GM18517 (cell line): ENCODE measurements at regions not wholly inside any gene's neighbourhood (a gene's known extent, or its start where the extent isn't known, plus 50 kb on each side); places are given as distances from the start of the nearest gene placed in this dataset.
A peak's percentile ranks its signal among the peaks of the same experiment; 100 is the strongest.
"Not testable (repeated sequence)": the region's sequence is repeated elsewhere in the genome, so short reads cannot be mapped to it uniquely, and the experiment has no call there.

ENCODE experiments used
- ATAC-seq: cut with Tn5 transposase; IDR thresholded peaks from one replicate; pipeline ENCODE4 v1.9.1; 2021; ENCODE audit warnings: mild to moderate bottlenecking, moderate library complexity; ENCODE audit not compliant: unreplicated experiment

- no peak for ATAC-seq
Measured at GRCh38 chr9:74125941-74126340, 371.2 kb upstream of the RORB start.

- no peak for ATAC-seq
Measured at GRCh38 chr9:74132986-74133385, 364.1 kb upstream of the RORB start.

DNA sequence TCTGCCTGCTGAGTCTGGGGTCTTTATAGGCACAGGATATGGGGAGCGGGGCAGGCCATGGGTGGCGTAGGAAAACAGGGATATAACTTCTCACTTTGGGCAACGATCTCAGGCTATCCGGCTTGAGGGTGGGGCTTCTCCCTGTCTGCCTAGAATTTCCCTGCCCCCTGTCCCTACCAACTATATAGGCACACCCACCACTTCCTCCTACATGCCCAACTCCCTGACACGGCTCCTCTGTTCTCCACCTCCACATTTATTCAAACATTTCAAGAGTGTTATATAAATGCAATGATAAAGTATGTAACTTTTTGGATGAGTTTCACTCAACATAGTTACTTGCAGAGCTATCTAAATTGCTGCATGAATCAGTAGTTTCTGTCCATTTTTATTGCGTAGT lies 363.2 kb upstream of the RORB start:
- ATAC-seq: no peak

GRCh38 chr9:74138182-74138581 lies 359.0 kb upstream of the RORB start:
- ATAC-seq: no peak

- ATAC-seq: no peak
Measured at GRCh38 chr9:74140141-74140540, 357.0 kb upstream of the RORB start.

DNA sequence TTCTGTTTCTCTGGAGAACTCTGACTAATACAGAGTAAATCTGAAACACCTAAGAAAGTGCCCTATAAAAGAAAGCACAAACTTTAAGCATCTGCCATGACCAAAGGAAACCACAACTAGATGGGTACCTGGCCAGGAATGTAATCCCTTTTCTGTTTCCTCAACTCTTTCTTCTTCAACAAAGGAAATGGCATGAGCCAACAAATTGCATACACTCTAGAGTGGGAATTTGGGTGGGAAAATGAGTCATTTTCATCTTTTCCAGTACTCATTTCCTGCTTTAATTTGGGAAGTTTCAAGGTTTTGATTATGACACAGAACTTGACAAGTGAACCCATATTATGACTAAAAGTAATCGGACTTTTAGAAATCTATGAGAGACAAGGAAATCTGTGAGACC lies 349.2 kb upstream of the RORB start:
- no peak for ATAC-seq

DNA sequence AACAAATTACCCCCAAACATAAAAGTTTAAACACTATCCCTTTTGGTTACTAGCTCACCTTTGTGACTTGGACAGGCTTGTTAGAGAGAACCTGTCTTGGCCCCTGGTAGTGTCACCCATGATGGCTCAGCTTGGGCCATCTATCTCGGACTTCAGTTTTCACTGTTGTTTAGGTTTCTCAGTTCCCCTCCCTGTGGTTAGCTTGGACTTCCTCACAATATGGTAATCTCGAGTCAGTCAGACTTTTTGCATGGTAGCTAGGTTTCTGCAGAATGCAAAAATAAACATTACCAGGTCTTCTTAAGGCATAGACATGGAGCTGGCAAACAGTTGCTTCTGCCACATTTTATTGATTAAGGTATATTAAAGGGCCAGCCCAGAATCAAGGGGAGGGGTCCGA lies 324.3 kb upstream of the RORB start:
- ATAC-seq: peak; percentile 100

DNA sequence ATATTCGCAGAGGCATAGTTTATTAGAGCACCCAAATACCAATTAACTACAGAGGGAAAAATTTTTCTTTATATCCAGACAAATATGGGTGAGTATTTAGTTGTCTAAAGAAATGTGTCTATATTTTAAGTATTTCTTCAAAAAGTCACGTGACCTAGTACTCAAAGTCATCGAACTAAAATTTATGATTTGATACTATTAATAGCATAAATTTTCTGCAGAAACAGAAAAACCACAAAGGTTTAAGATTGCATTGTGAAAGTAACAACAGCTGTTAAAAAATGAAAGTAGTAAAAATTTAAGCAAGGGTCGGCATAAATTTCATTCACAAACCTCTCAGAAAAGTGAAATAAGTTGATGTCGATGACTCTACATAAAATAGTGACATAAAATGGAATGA lies 323.9 kb upstream of the RORB start:
- peak; percentile 11 for ATAC-seq

GRCh38 chr9:74197771-74198170 lies 299.4 kb upstream of the RORB start:
- not testable (repeated sequence) for ATAC-seq

- no peak for ATAC-seq
Measured at GRCh38 chr9:74205056-74205455, 292.1 kb upstream of the RORB start.

DNA sequence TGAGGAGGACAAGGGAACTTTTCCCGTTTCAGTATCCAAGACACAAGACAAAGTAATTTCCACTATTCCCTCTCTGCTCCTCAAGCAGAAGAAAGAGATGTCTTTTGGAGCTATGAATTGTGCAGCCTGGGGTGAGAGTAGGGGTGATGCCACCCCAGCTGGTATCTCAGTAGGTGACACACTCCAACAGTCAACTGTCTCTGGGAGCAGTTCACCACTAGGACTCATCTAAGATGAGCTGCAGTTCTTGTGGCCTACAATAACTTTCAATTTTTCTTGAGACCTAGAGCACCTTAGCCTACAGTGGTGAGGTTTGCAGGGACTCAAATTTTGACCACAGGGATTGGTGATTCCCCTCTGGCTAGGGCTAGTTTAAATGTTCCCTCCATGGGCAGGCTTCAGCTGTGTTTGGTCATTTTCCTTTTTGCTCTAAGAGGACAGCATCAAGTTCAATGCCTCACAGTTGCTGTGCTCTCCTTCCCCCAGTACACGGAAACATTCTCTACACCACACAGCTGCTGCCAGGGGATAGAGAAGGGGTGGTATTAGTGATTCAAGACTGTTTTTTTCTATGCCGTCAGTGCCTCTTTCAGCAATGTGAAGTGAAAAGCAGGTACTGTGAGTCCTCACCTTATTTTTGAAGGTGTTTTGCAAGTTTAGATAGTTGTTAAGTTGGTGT lies 278.6 kb upstream of the RORB start:
- ATAC-seq: no peak

DNA sequence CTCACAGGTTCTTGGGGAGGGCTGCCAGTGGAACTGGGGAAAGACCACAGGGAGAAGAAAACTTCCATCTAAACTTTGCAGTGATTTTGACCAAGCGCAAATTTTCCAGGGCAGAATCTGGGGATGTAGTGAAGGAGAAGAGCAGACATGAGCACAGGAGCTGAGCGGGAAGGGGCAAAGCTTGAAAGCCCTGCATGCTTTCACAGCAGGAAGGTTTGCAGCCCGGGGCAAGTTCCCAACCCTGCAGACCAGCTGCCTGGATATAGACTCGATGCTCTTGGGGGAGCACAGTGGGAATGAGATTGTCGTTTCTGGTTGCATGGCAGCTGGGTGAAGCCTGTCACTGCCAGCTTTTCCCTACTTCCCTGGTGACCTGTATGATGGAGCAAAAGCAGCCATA lies 276.8 kb upstream of the RORB start:
- ATAC-seq: no peak

- no peak for ATAC-seq
Measured at GRCh38 chr9:74236857-74237256, 260.3 kb upstream of the RORB start.

GRCh38 chr9:74245866-74246497 lies 251.2 kb upstream of the RORB start:
- ATAC-seq: no peak

- ATAC-seq: no peak
Measured at GRCh38 chr9:74255489-74255984, 241.6 kb upstream of the RORB start.

DNA sequence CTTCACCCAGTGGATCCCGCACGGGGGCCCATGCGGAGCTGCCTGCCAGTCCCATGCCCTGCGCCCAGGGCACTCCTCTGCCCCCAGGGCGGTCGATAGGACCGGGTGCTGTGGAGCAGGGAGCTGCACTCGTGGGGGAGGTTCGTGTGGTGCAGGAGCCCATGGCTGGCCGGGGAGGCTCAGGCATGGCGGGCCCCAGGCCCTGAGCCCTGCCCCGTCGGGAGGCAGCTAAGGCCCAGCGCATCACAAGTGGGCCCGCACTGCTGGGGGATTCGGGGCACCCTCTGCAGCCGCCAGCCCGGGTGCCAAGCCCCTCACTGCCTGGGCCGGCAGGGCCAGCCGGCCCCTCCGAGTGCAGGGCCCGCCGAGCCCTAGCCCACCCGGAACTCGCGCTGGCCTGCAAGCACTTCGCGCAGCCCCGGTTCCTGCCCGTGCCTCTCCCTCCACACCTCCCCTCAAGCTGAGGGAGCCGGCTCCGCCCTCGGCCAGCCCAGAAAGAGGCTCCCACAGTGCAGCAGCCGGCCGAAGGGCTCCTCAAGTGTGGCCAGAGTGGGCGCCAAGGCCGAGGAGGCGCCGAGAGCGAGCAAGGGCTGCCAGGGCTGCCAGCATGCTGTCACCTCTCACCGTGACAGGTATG lies 221.1 kb upstream of the RORB start:
- ATAC-seq: no peak

GRCh38 chr9:74277532-74277931 lies 219.6 kb upstream of the RORB start:
- peak; percentile 98 for ATAC-seq

- ATAC-seq: no peak
Measured at GRCh38 chr9:74281674-74282073, 215.5 kb upstream of the RORB start.

GRCh38 chr9:74282526-74283253 lies 214.4 kb upstream of the RORB start:
- no peak for ATAC-seq

DNA sequence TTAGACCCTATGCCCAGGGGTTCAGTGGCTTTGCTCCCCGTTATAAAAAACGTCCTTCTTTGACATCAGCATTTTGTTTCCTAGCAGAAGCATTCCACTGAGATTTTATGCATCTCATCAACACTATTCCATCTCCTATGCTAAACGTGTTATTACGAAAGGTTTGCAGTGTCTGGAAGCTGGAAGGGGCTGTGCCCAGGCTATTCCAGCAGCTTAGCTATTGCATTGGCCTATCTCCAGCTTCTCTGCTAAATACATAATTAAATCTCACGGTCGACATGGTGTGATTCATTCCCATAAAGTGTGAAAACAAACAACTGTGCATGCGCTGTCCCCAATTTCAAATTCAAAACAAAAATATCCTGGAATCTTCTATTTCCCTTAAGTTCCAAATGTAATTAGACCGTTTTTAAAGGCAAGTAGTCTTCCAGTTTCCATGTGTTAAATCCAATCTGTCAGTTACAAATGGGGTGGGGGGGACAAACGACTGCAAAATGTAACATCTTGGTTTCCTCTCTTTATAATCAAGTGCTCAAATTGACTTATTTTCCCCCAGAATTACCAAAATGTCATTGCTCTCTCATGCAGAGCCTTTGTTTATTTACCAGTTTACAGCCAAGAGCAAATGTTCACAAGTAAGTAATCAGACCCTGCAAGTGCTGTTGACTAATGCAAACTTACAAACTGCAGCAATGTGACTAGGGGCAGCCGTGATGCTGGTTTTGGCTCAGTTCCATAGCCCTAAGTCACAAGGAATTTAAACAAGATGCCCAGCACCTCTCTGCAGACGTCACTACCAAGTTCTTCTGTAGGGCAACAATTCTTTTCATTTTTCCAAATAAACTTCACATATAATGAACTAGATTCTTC lies 212.3 kb upstream of the RORB start:
- ATAC-seq: no peak

DNA sequence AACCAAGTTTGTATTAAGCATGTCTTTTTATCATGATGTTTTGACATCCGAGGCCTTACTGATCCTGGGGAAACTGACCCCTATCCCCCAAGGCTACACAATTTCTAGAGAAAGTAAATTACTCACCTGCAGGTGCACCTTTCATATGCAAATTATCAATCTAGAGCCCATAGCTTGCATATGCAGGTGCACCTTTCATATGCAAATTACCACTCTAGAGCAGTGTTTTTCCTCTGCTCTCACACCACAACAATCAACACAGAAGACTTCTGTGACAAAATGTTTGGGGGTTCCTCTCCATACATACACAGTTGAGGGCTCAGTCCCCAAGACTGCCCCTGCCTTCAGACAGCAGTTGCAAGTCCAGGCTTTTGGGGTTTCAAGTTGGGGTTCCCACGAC lies 203.7 kb upstream of the RORB start:
- ATAC-seq: no peak
